Right hindlimb (tissue), 1 donor: ENCODE measurements at regions not wholly inside any gene's neighbourhood (a gene's known extent, or its start where the extent isn't known, plus 50 kb on each side); places are given as distances from the start of the nearest gene placed in this dataset.

Source experiments
- DNase-seq: peaks from one replicate; pipeline ENCODE4 v3.0.0-alpha.2; 2018

- DNase-seq, result no peak
Measured at GRCh38 chr16:65224994-65225393, 103.1 kb upstream of the CDH11 start.

GRCh38 chr16:65224471-65224870 lies 102.6 kb upstream of the CDH11 start:
- DNase-seq, result no peak

- DNase-seq, result no peak
Measured at GRCh38 chr16:65223335-65223734, 101.5 kb upstream of the CDH11 start.

- no peak for DNase-seq
Measured at GRCh38 chr16:65222536-65222935, 100.7 kb upstream of the CDH11 start.

GRCh38 chr16:65222049-65222448 lies 100.2 kb upstream of the CDH11 start:
- DNase-seq, result no peak

GRCh38 chr16:65219786-65220185 lies 97.9 kb upstream of the CDH11 start:
- no peak for DNase-seq

- DNase-seq, result no peak
Measured at GRCh38 chr16:65218348-65218747, 96.5 kb upstream of the CDH11 start.

GRCh38 chr16:65213866-65214595 lies 92.2 kb upstream of the CDH11 start:
- no peak for DNase-seq

GRCh38 chr16:65212791-65213190 lies 90.9 kb upstream of the CDH11 start:
- no peak for DNase-seq

- DNase-seq, result no peak
Measured at GRCh38 chr16:65212240-65212639, 90.4 kb upstream of the CDH11 start.

GRCh38 chr16:65202461-65202860 lies 80.6 kb upstream of the CDH11 start:
- DNase-seq, result no peak

- DNase-seq, result no peak
Measured at GRCh38 chr16:65201511-65201910, 79.6 kb upstream of the CDH11 start.

- no peak for DNase-seq
Measured at GRCh38 chr16:65200857-65201256, 79.0 kb upstream of the CDH11 start.

- no peak for DNase-seq
Measured at GRCh38 chr16:65200156-65200773, 78.4 kb upstream of the CDH11 start.

GRCh38 chr16:65196420-65197075 lies 74.7 kb upstream of the CDH11 start:
- no peak for DNase-seq

GRCh38 chr16:65195998-65196397 lies 74.1 kb upstream of the CDH11 start:
- DNase-seq, result peak; percentile 43

- no peak for DNase-seq
Measured at GRCh38 chr16:65185241-65185778, 63.4 kb upstream of the CDH11 start.

GRCh38 chr16:65181071-65181561 lies 59.3 kb upstream of the CDH11 start:
- DNase-seq, result peak; percentile 57

- no peak for DNase-seq
Measured at GRCh38 chr16:65178151-65178550, 56.3 kb upstream of the CDH11 start.

GRCh38 chr16:65176603-65177002 lies 54.7 kb upstream of the CDH11 start:
- peak; percentile 30 for DNase-seq

- no peak for DNase-seq
Measured at GRCh38 chr16:65172356-65172755, 50.5 kb upstream of the CDH11 start.
